Suppressor macrophage treated with lipopolysaccharide for 4 hours (primary cell): ENCODE measurements at regions not wholly inside any gene's neighbourhood (a gene's known extent, or its start where the extent isn't known, plus 50 kb on each side); places are given as distances from the start of the nearest gene placed in this dataset.

Source experiments
- DNase-seq: peaks from one replicate; pipeline ENCODE4 v3.0.0-alpha.2; 2020

- no peak for DNase-seq
These were observed 142.5 kb downstream of the RBFOX3 start for GRCh38 chr17:79468183-79468944.

DNA sequence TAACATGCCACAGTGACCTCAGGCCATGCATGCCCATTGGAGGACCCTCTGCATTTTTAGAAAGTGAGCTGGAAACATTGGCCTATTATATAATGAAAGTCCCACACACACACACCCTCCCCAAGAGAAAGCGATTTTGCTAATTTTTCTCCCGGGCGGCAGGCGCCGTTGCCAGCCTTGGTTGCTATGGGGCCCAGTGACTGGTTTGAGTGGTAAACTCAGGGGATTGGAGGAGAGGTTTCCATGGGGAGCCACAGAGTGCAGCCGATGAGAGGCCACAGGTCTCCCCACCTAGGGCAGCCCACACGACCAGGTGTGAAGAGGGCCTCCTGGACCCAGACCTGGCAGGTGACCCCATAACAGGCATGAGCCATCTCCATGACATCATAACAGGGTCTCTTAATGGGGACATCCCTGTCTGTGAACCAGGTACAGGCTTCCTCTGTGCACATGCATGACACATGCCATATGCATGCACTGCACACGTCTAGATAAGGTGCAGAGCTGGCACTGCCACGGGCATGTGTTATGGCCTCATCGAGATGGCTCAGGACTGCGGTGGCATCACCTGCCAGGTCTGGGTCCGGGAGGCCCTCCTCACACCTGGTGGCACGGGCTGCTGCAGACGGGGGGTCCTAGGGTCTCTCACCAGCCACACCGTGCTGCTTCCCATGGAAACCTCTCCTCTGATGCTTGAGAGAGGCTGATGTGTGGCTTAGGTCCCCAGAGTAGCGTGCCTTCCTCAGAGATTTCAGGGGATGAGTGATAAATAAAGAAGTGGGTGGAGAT is 144.1 kb downstream of the RBFOX3 start:
- no peak for DNase-seq

- no peak for DNase-seq
These were observed 145.2 kb downstream of the RBFOX3 start for GRCh38 chr17:79465681-79466025.

DNA sequence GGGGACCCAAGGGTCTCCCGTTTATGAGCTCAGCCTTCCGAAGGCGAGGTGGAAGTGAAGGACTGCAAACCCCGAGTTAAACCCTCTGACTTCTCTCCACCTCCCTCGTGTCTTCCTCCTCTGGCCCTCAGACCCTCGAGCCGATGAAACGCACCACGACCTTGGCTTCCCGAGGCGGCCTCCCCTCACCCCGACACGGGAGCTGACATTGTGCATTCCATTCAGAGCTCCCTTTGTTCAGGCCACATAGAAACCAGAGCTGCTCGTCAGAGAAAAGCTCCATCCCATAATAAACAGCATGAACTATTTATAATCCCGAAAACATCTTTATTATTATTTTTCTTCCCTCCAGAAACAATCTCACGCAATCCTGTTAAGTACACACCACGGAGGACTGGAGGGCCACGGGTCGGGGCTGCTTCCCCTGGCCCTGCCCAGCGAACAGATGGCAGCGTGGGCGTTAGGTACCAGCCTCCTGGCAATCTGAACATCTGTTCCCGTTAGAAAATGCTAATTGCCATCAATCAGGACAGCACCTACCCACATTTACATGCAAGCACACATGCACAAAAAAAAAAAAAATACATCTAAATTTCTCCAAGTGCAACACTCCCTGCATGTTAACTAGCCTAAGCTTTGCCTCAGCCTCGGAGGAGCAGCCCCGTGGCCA is 145.7 kb downstream of the RBFOX3 start:
- no peak for DNase-seq

DNA sequence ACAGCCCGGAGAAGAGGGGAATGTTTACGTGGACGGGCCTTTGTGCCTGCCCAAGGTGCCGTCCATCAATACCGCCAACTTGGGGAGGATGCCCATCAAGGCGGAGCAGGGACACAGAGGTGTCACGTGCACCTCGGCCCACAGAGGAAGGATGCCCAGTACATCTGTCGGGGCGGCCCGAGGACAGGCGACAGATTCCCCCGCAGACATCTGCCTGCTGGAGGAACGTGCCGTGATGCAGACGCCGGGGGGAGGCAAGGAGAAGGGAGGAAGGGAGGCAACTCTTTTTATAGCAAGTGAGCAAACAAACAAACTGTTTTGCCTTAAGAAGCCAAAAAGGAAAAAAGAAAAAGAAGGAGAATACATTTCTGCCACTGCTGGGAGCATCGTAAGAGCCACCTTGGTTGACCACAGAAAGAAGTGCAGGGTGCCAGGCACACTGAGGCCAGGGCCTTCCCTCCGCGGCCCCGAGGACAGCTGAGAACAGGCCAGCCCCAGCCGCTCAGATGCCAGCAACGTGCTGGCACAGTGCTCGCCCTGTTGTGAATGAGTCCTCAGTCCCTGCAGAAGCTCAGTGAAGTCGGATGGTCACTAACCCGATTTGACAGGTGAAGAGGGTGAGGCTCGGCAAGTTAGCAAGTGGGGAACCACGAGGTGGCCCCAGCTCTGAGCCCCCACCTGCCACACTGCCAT is 146.4 kb downstream of the RBFOX3 start:
- DNase-seq = no peak

GRCh38 chr17:79463421-79464317 is 147.2 kb downstream of the RBFOX3 start:
- no peak for DNase-seq

GRCh38 chr17:79461041-79461440 is 149.8 kb downstream of the RBFOX3 start:
- no peak for DNase-seq

- no peak for DNase-seq
These were observed 151.0 kb downstream of the RBFOX3 start for GRCh38 chr17:79459846-79460245.

- no peak for DNase-seq
These were observed 151.7 kb downstream of the RBFOX3 start for GRCh38 chr17:79459003-79459655.

- no peak for DNase-seq
These were observed 152.5 kb downstream of the RBFOX3 start for GRCh38 chr17:79458356-79458755.

DNA sequence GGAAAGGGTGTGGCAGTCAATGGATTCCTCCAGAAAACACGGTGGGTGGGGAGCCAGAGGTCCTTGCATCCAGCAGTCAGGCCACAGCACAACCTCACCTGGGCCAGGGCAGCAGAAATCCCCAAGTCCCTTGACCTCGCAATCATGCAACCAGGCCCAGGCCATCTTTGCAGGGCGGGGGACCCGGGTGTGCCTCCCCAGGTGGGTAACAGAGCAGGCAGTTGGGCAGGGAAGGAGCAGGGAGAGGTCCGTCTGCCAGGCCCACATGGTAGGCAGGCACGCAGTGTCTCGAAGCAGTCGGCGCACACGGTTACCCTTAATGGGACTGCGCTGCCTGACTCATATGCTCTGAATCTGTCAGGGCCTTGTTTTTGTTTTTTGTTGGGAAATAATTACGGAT is 153.0 kb downstream of the RBFOX3 start:
- DNase-seq = no peak

DNA sequence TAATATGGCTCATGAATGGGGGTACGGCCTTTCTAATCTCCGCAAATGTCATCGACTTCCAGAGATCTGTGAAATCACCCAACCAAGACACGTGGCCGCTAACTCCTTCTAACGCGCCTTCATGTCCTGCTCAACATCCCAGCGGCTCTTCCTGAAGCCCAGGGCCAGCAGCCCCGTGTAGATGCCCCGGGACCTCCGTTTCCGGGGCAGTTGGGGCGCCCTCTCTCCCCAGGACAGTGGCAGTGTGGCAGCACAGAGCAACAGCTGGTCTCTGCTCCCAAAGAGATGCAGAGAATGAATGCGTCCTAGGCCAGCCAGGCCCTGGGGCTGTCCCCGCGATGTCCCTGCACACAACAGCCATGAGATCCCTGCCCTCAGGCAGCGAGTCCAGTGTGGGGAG is 153.5 kb downstream of the RBFOX3 start:
- DNase-seq = no peak

GRCh38 chr17:79455636-79456035 is 155.2 kb downstream of the RBFOX3 start:
- DNase-seq = no peak

GRCh38 chr17:79454826-79455225 is 156.0 kb downstream of the RBFOX3 start:
- DNase-seq = no peak

DNA sequence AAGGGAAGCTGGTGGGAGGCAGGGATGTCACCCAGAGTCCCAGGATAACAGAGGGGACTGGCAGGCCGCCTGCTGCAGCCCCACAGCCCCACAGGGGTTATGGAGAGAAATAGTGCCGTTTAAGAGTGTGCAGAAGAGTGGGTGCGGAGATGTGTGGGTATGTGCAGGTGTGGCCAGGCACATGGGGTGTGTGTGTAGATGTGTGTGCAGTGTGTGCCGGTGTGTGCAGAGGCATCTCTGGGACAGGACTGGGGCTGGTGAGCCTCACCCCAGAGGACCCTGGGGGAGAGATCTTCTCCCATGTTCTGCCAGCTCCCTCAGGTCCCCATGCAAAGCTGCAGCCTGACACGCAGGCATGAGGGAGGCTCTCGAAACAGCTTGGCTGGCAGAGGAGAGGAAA is 157.4 kb downstream of the RBFOX3 start:
- no peak for DNase-seq

DNA sequence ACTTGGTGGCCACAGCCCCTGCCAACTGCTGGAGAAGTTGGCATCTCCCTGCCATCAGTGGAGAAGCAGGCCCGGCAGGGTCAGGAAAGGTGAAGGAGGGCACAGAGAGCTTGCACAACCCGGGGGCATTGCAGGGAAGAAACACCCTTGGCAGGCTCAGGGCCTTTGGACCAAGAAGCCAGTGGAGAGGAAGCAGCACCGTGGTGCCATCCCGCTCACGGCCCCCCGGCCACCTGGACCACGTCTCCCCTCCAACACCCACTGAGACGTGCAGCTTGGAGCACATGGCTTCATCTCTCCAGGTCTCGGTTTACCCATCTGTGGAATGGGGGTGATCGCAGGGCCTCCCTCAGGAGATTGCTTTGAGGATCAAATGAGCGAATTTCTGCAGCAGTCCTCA is 158.1 kb downstream of the RBFOX3 start:
- no peak for DNase-seq

- no peak for DNase-seq
These were observed 159.7 kb downstream of the RBFOX3 start for GRCh38 chr17:79451167-79451566.

DNA sequence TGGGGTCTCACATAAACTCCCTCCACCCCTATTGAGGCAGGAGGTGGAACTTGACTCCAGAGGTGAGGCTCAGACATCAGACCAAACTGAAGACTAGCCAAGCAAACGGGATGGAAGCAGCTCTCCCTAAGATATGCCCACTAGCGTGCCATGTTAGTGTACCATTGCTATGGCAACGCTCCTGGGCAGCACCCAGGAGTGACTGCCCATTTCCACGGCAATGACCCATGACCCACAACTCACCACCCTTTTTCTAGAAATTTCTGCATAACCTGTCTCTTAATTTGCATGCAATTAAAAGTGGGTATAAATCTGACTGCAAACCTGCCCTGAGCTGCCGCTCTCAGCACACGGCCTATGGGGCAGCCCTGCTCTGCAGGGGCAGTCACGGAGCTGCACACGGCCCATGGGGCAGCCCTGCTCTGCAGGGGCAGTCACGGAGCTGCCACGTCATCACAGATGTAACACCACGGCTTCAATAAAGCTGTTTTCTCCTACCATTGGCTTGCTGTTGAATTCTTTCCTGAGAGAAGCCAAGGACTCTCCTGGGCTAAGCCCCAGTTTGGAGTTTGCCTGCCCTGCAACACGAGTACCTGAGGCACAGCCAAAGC is 164.3 kb downstream of the RBFOX3 start:
- no peak for DNase-seq

- no peak for DNase-seq
These were observed 166.7 kb downstream of the RBFOX3 start for GRCh38 chr17:79444198-79444597.

- no peak for DNase-seq
These were observed 167.8 kb downstream of the RBFOX3 start for GRCh38 chr17:79443026-79443425.
